ENCODE measurements at regions not wholly inside any gene's neighbourhood (a gene's known extent, or its start where the extent isn't known, plus 50 kb on each side); places are given as distances from the start of the nearest gene placed in this dataset.

- no peak for TF ChIP-seq RXRA (IDR thresholded peaks at IDR 0.05; ENCODE audit: borderline replicate concordance, low read depth)
- no peak for TF ChIP-seq CTCF (IDR thresholded peaks at IDR 0.05)
- no peak for TF ChIP-seq JUND (IDR thresholded peaks at IDR 0.05)
- TF ChIP-seq FOXM1 (IDR thresholded peaks at IDR 0.05; ENCODE audit: low read depth): no peak
- no peak for TF ChIP-seq USF2 (IDR thresholded peaks at IDR 0.05; ENCODE audit: borderline replicate concordance, low read depth, low read length)
- TF ChIP-seq NRF1 (IDR thresholded peaks at IDR 0.05; ENCODE audit: low read depth, low read length): no peak
- no peak for TF ChIP-seq POLR2AphosphoS5 (IDR thresholded peaks at IDR 0.05; ENCODE audit: low read depth, low read length)
- TF ChIP-seq GABPA (IDR thresholded peaks at IDR 0.05; ENCODE audit: low read depth): no peak
- TF ChIP-seq RFX5 (IDR thresholded peaks at IDR 0.05; ENCODE audit: low read length): no peak
- no peak for TF ChIP-seq EZH2phosphoT487 (IDR thresholded peaks at IDR 0.05; ENCODE audit: borderline replicate concordance, low read depth)
- no peak for TF ChIP-seq SMC3 (IDR thresholded peaks at IDR 0.05; ENCODE audit: low read depth, low read length)
- TF ChIP-seq EP300 (IDR thresholded peaks at IDR 0.05; ENCODE audit: borderline replicate concordance in 1 of 2, low read depth in 1 of 2, low read length in 1 of 2): no peak
- no peak for TF ChIP-seq TCF12 (IDR thresholded peaks at IDR 0.05)
- TF ChIP-seq MEF2A (IDR thresholded peaks at IDR 0.05; ENCODE audit: borderline replicate concordance, low read depth): no peak
These were observed 472.1 kb upstream of the NR3C2 start for GRCh38 chr4:148914301-148914700.

All from SK-N-SH (cell line).